ENCODE measurements at regions not wholly inside any gene's neighbourhood (a gene's known extent, or its start where the extent isn't known, plus 50 kb on each side); places are given as distances from the start of the nearest gene placed in this dataset.

GRCh38 chr4:157806184-157806583 is 366.6 kb downstream of the GASK1B start:
- Histone ChIP-seq H3K4me3 (ENCODE audit: low read depth, low read length) (no peak overlapping the region), H3K27me3 (replicated peaks; ENCODE audit: control insufficient read depth, insufficient read depth, low read length) (no peaks in the 10 kb centered on the region), H3K9me3 (no peaks in the 10 kb centered on the region), H3K4me1 (peaks cover 16% of the 10 kb centered on the region), H3K36me3 (ENCODE audit: control insufficient read depth, insufficient read depth, low read length) (no peaks in the 10 kb centered on the region)
- no peaks in the 10 kb centered on the region for H3K36me3 Mint-ChIP-seq (ENCODE audit: insufficient read depth, unreplicated experiment)
- ChIA-PET POLR2A (no interaction called here), CTCF (interaction anchor here (0.8 kb wide), 1 partner anchor 24 kb away, joined by 3 read pairs; no protein-coding TSS in a partner anchor)
- no peaks in the 10 kb centered on the region for H3K9me3 Mint-ChIP-seq (ENCODE audit: unreplicated experiment)
- no peaks in the 10 kb centered on the region for H3K27me3 Mint-ChIP-seq (ENCODE audit: insufficient read depth, unreplicated experiment)
- TF ChIP-seq, protein P1, sequence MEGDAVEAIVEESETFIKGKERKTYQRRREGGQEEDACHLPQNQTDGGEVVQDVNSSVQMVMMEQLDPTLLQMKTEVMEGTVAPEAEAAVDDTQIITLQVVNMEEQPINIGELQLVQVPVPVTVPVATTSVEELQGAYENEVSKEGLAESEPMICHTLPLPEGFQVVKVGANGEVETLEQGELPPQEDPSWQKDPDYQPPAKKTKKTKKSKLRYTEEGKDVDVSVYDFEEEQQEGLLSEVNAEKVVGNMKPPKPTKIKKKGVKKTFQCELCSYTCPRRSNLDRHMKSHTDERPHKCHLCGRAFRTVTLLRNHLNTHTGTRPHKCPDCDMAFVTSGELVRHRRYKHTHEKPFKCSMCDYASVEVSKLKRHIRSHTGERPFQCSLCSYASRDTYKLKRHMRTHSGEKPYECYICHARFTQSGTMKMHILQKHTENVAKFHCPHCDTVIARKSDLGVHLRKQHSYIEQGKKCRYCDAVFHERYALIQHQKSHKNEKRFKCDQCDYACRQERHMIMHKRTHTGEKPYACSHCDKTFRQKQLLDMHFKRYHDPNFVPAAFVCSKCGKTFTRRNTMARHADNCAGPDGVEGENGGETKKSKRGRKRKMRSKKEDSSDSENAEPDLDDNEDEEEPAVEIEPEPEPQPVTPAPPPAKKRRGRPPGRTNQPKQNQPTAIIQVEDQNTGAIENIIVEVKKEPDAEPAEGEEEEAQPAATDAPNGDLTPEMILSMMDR (IDR thresholded peaks at IDR 0.05; ENCODE audit: insufficient read depth in 1 of 2, low read depth in 1 of 2, low read length in 1 of 2, severe bottlenecking in 1 of 2, unreplicated experiment in 1 of 2) = no peak
- H3K4me1 Mint-ChIP-seq (ENCODE audit: low read depth, unreplicated experiment) = peaks cover 6% of the 10 kb centered on the region
- no peak overlapping the region for H3K27ac Mint-ChIP-seq (ENCODE audit: unreplicated experiment)
- intact Hi-C loops (cut with micrococcal nuclease; ENCODE audit: unreplicated experiment) = loop anchor here (10.0 kb wide), 1 partner anchor 169 kb away; no protein-coding TSS in a partner anchor
- BruUV-seq (replicated peaks) = no TSS peak
- no peak overlapping the region for H3K4me3 Mint-ChIP-seq (ENCODE audit: unreplicated experiment)
- DNase-seq = no peak

DNA sequence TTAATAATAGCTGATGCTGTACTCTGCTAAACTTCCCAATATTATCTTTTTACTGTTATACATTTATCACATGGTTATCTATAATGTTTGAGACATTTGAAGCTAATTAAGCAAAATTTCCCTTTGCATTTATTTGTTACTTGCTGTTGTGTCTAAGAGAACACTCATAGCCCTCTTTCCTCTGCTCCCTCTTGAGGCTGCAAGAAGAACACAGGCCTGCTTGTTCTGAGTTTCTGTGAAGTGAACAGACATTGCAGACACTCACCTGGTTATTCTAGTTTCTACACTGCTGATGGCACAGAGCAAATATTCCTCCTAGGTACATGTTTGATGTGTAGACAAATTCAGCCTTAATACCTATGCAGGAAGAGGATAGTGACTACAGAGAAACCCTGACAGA is 367.8 kb downstream of the GASK1B start:
- CTCF ChIA-PET = no interaction called here
- H3K27ac Mint-ChIP-seq (ENCODE audit: unreplicated experiment) = no peak overlapping the region
- BruUV-seq (replicated peaks) = no TSS peak
- Histone ChIP-seq H3K4me1 (peaks cover 9% of the 10 kb centered on the region; the same call in 1 of the 2 replicates), H3K4me3 (ENCODE audit: low read depth, low read length) (no peak overlapping the region), H3K9me3 (no peaks in the 10 kb centered on the region), H3K36me3 (ENCODE audit: control insufficient read depth, insufficient read depth, low read length) (no peaks in the 10 kb centered on the region), H3K27me3 (replicated peaks; ENCODE audit: control insufficient read depth, insufficient read depth, low read length) (no peaks in the 10 kb centered on the region)
- H3K4me1 Mint-ChIP-seq (ENCODE audit: low read depth, unreplicated experiment) = peaks cover 6% of the 10 kb centered on the region
- H3K36me3 Mint-ChIP-seq (ENCODE audit: insufficient read depth, unreplicated experiment) = no peaks in the 10 kb centered on the region
- no peak overlapping the region for H3K4me3 Mint-ChIP-seq (ENCODE audit: unreplicated experiment)
- POLR2A ChIA-PET = no interaction called here
- no peaks in the 10 kb centered on the region for H3K9me3 Mint-ChIP-seq (ENCODE audit: unreplicated experiment)
- intact Hi-C loops (cut with micrococcal nuclease; ENCODE audit: unreplicated experiment) = loop anchor here (2.0 to 10.0 kb wide), 3 partner anchors 28 to 170 kb away; no protein-coding TSS in a partner anchor
- DNase-seq = peak in 1 of 2 experiments; percentile 18
- TF ChIP-seq, protein P1 (IDR thresholded peaks at IDR 0.05; ENCODE audit: insufficient read depth in 1 of 2, low read depth in 1 of 2, low read length in 1 of 2, severe bottlenecking in 1 of 2, unreplicated experiment in 1 of 2) = peak; percentile 17 to 34
- no peaks in the 10 kb centered on the region for H3K27me3 Mint-ChIP-seq (ENCODE audit: insufficient read depth, unreplicated experiment)

DNA sequence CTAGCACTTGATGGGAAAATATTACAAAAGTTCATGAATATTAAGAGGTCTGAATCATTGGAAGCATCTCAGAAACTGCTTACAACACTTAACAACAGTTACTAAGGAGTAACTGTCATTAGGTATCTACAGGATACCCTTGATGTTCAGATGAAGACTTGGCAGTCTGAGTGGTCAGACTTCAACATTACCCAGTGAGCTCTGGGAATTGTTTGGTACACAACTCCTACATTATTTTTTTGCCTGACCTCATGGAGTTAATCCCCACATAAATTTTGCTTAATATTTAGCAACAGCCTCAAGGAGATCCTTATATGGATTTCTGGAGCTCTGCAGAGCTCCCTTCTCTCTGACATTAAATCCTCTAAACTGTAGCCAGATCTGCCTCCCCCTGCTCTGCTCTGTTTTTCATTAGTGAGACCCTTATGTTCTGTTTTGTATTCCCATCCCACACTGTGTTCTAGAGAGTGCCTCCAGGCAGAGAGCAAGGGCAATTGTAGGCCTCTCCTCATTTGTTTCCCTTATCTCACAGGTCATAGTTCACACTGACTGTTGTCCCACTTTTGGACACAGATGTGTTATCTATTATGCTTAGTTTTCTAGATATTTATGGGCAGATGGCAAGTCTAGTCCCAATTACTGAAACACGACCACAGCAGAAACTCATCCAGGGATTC is 368.8 kb downstream of the GASK1B start:
- CTCF ChIA-PET = no interaction called here
- H3K4me3 ChIP-seq (ENCODE audit: low read depth, low read length) = no peak overlapping the region

More for the DNA sequence above, 368.8 kb downstream of the GASK1B start:
- Histone ChIP-seq H3K4me1 (0 out of 2 replicates have a peak, but pooled peaks cover 5% of the 10 kb centered on the region), H3K36me3 (ENCODE audit: control insufficient read depth, insufficient read depth, low read length) (no peaks in the 10 kb centered on the region), H3K9me3 (no peaks in the 10 kb centered on the region), H3K27me3 (replicated peaks; ENCODE audit: control insufficient read depth, insufficient read depth, low read length) (no peaks in the 10 kb centered on the region)
- no peak overlapping the region for H3K4me3 Mint-ChIP-seq (ENCODE audit: unreplicated experiment)
- POLR2A ChIA-PET = no interaction called here
- intact Hi-C loops (cut with micrococcal nuclease; ENCODE audit: unreplicated experiment) = loop anchor here (2.0 to 10.0 kb wide), 3 partner anchors 29 to 171 kb away; no protein-coding TSS in a partner anchor
- no peaks in the 10 kb centered on the region for H3K9me3 Mint-ChIP-seq (ENCODE audit: unreplicated experiment)
- H3K27ac Mint-ChIP-seq (ENCODE audit: unreplicated experiment) = no peak overlapping the region
- peak in 1 of 2 experiments; percentile 11 for DNase-seq
- H3K4me1 Mint-ChIP-seq (ENCODE audit: low read depth, unreplicated experiment) = no peaks in the 10 kb centered on the region
- no peaks in the 10 kb centered on the region for H3K36me3 Mint-ChIP-seq (ENCODE audit: insufficient read depth, unreplicated experiment)
- BruUV-seq (replicated peaks) = no TSS peak
- no peaks in the 10 kb centered on the region for H3K27me3 Mint-ChIP-seq (ENCODE audit: insufficient read depth, unreplicated experiment)
- TF ChIP-seq, protein P1 (IDR thresholded peaks at IDR 0.05; ENCODE audit: insufficient read depth in 1 of 2, low read depth in 1 of 2, low read length in 1 of 2, severe bottlenecking in 1 of 2, unreplicated experiment in 1 of 2) = no peak
